Fibroblast of lung (primary cell): ENCODE measurements at regions not wholly inside any gene's neighbourhood (a gene's known extent, or its start where the extent isn't known, plus 50 kb on each side); places are given as distances from the start of the nearest gene placed in this dataset.

ENCODE experiments used
- DNase-seq, 2 donors: peaks; one replicate each; pipeline versions ENCODE4 v3.0.0 to v3.0.0-alpha.2; 2010; ENCODE audit warnings: low read depth in 2 of 2
- H2AFZ ChIP-seq: 2 replicates; pipeline ENCODE4 v1.5.1; 2012; ENCODE audit warnings: low read length, control low read depth, inconsistent platforms
- H3K27ac ChIP-seq: 2 replicates; pipeline ENCODE4 v1.5.1; 2011; ENCODE audit warnings: low read length, control low read depth; ENCODE audit not compliant: insufficient read depth
- H3K27me3 ChIP-seq: 2 replicates; pipeline ENCODE4 v1.5.1; 2011; ENCODE audit warnings: mild to moderate bottlenecking, low read length; ENCODE audit not compliant: control insufficient read depth, insufficient read depth
- H3K36me3 ChIP-seq: 2 replicates; pipeline ENCODE4 v1.5.1; 2011; ENCODE audit warnings: low read length; ENCODE audit not compliant: control insufficient read depth, insufficient read depth
- H3K4me1 ChIP-seq: 2 replicates; pipeline ENCODE4 v1.5.1; 2011; ENCODE audit warnings: low read length; ENCODE audit not compliant: control insufficient read depth, insufficient read depth; ENCODE audit errors: extremely low read depth
- H3K4me2 ChIP-seq: 2 replicates; pipeline ENCODE4 v1.5.1; 2011; ENCODE audit warnings: low read length, control low read depth; ENCODE audit not compliant: insufficient read depth; ENCODE audit errors: extremely low read depth
- H3K4me3 ChIP-seq, 4 experiments: fragments of 200-600 bp in 1 of 4; sonication (generic) in 1 of 4; replicated peaks in 1 of 4; 2 replicates each; pipeline ENCODE4 v1.5.1; 2011 to 2016; ENCODE audit warnings: low read length in 4 of 4, low read depth in 3 of 4, mild to moderate bottlenecking in 3 of 4, control low read depth in 2 of 4, inconsistent platforms in 1 of 4, mixed read lengths in 1 of 4; ENCODE audit not compliant: insufficient read depth in 1 of 4; ENCODE audit errors: control extremely low read depth in 1 of 4
- H3K79me2 ChIP-seq: 2 replicates; pipeline ENCODE4 v1.5.1; 2012; ENCODE audit warnings: mild to moderate bottlenecking, low read length, inconsistent platforms; ENCODE audit not compliant: control insufficient read depth, insufficient read depth
- H3K9ac ChIP-seq: 2 replicates; pipeline ENCODE4 v1.5.1; 2011; ENCODE audit warnings: mild to moderate bottlenecking, low read length, control low read depth; ENCODE audit not compliant: insufficient read depth
- H3K9me3 ChIP-seq: 2 replicates; pipeline ENCODE4 v1.5.1; 2012; ENCODE audit warnings: low read depth, low read length; ENCODE audit not compliant: control insufficient read depth, insufficient read depth
- H4K20me1 ChIP-seq: 2 replicates; pipeline ENCODE4 v1.5.1; 2011; ENCODE audit warnings: low read length; ENCODE audit not compliant: control insufficient read depth, insufficient read depth; ENCODE audit errors: extremely low read depth
- EZH2 ChIP-seq: IDR thresholded peaks from 2 replicates; pipeline ENCODE4 v1.5.1; 2012; ENCODE audit warnings: low read length, control low read depth, mild to moderate bottlenecking; ENCODE audit errors: missing control alignments
- TF ChIP-seq, protein P1 (sequence below), 2 donors: IDR thresholded peaks in 1 of 2; conservative IDR thresholded peaks in 1 of 2; 1 replicate in 1 of 2; 2 replicates in 1 of 2; pipeline ENCODE4 v1.5.1; 2011 to 2012; ENCODE audit warnings: low read length in 2 of 2, control low read depth in 1 of 2, inconsistent platforms in 1 of 2, low read depth in 1 of 2, mild to moderate bottlenecking in 1 of 2

- Histone ChIP-seq H3K27me3 (no peaks in the 10 kb centered on the region), H3K36me3 (no peaks in the 10 kb centered on the region), H2AFZ (no peak overlapping the region), H3K27ac (no peak overlapping the region), H3K9ac (no peak overlapping the region), H3K4me1 (no peaks in the 10 kb centered on the region), H3K9me3 (no peaks in the 10 kb centered on the region), H4K20me1 (no peaks in the 10 kb centered on the region), H3K79me2 (no peaks in the 10 kb centered on the region), H3K4me3 (no peak overlapping the region), H3K4me2 (no peak overlapping the region)
- TF ChIP-seq, protein P1, sequence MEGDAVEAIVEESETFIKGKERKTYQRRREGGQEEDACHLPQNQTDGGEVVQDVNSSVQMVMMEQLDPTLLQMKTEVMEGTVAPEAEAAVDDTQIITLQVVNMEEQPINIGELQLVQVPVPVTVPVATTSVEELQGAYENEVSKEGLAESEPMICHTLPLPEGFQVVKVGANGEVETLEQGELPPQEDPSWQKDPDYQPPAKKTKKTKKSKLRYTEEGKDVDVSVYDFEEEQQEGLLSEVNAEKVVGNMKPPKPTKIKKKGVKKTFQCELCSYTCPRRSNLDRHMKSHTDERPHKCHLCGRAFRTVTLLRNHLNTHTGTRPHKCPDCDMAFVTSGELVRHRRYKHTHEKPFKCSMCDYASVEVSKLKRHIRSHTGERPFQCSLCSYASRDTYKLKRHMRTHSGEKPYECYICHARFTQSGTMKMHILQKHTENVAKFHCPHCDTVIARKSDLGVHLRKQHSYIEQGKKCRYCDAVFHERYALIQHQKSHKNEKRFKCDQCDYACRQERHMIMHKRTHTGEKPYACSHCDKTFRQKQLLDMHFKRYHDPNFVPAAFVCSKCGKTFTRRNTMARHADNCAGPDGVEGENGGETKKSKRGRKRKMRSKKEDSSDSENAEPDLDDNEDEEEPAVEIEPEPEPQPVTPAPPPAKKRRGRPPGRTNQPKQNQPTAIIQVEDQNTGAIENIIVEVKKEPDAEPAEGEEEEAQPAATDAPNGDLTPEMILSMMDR (conservative IDR thresholded peaks at IDR 0.05 in 1 of 2, IDR thresholded peaks at IDR 0.05 in 1 of 2; ENCODE audit: low read depth in 1 of 2, low read length in 2 of 2): no peak
- no peak for DNase-seq
Observed at GRCh38 chr4:111020961-111021360, 398.1 kb upstream of the PITX2 start.

DNA sequence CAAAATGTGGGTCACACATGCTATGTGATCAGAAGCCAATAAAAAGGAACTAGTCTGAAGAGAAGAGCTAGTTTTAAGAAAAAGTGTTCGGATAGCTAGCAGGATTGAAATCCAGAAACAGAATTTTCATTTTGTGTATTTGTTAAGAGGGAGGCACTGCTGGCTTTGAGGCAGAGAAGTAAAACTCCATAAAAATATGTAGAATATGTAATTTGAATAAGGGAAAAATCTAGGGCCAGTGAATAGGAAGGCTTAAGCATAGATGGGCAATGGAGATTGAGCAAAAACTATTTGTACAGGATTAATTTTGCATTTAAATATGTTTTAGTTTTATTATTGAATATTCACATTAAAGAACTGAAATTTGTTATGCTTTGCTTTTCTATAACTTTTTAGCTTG, 399.9 kb upstream of the PITX2 start:
- Histone ChIP-seq H3K79me2 (no peaks in the 10 kb centered on the region), H4K20me1 (no peaks in the 10 kb centered on the region), H2AFZ (no peak overlapping the region), H3K4me1 (no peaks in the 10 kb centered on the region), H3K27me3 (no peaks in the 10 kb centered on the region), H3K4me3 (no peak overlapping the region), H3K36me3 (no peaks in the 10 kb centered on the region), H3K9ac (no peak overlapping the region), H3K4me2 (no peak overlapping the region), H3K27ac (no peak overlapping the region), H3K9me3 (no peaks in the 10 kb centered on the region)
- TF ChIP-seq EZH2: no peak
- TF ChIP-seq, protein P1 (conservative IDR thresholded peaks at IDR 0.05 in 1 of 2, IDR thresholded peaks at IDR 0.05 in 1 of 2; ENCODE audit: low read depth in 1 of 2, low read length in 2 of 2): no peak
- DNase-seq: no peak

DNA sequence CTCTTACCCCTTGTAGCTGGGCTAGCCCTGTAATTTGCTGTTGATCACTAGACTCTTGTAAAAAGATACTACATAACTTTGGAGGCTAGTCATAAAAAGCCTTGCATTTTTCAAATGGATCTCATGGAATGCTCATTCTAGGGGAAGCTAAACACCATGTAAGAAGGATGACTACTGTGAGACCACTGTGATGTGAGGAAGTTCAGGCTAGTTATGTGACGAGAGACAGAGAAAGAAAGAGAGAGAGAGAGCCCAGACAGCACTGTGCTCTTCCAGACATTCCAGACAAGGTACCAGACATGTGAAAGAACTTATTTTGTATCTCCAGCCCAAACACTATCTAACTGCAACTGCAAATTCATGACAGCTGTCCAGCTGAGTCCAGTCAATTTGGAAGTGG, 404.6 kb upstream of the PITX2 start:
- H3K36me3 ChIP-seq: no peaks in the 10 kb centered on the region
- no peak overlapping the region for H3K4me3 ChIP-seq
- H3K27me3 ChIP-seq: no peaks in the 10 kb centered on the region
- TF ChIP-seq, protein P1 (conservative IDR thresholded peaks at IDR 0.05 in 1 of 2, IDR thresholded peaks at IDR 0.05 in 1 of 2; ENCODE audit: low read depth in 1 of 2, low read length in 2 of 2): no peak
- H3K4me1 ChIP-seq: no peaks in the 10 kb centered on the region
- peak in 1 of 2 donors; percentile 87 for DNase-seq
- H4K20me1 ChIP-seq: no peaks in the 10 kb centered on the region
- no peak overlapping the region for H3K27ac ChIP-seq
- H3K9ac ChIP-seq: no peak overlapping the region
- no peaks in the 10 kb centered on the region for H3K9me3 ChIP-seq
- no peak overlapping the region for H2AFZ ChIP-seq
- no peaks in the 10 kb centered on the region for H3K79me2 ChIP-seq
- H3K4me2 ChIP-seq: no peak overlapping the region
